SU-DHL-6 (cell line): ENCODE measurements at regions not wholly inside any gene's neighbourhood (a gene's known extent, or its start where the extent isn't known, plus 50 kb on each side); places are given as distances from the start of the nearest gene placed in this dataset.

Experiments used
- H2AFZ ChIP-seq: fragments of 200-600 bp; sonication (generic); 2 replicates; pipeline ENCODE4 v1.6.1; 2014; ENCODE audit warnings: low read depth, mild to moderate bottlenecking, moderate library complexity, mixed read lengths, antibody characterized with exemption, low read length; ENCODE audit not compliant: severe bottlenecking
- H3F3A ChIP-seq: fragments of 200-600 bp; shearing (Covaris generic); 2 replicates; pipeline ENCODE4 v1.6.0; 2016; ENCODE audit warnings: antibody characterized with exemption, mild to moderate bottlenecking; ENCODE audit not compliant: insufficient read depth
- H3K27ac ChIP-seq: fragments of 200-600 bp; sonication (generic); 2 replicates; pipeline ENCODE4 v1.5.1; 2016; ENCODE audit warnings: low read depth, mild to moderate bottlenecking, low read length, moderate library complexity, mixed read lengths
- H3K27me3 ChIP-seq: fragments of 200-600 bp; sonication (generic), shearing (Covaris generic); 2 replicates; pipeline ENCODE4 v1.6.0; 2014; ENCODE audit warnings: mild to moderate bottlenecking, low read length
- H3K36me3 ChIP-seq: fragments of 200-600 bp; sonication (generic); 2 replicates; pipeline ENCODE4 v1.6.1; 2014; ENCODE audit warnings: mild to moderate bottlenecking, low read length, mixed read lengths
- H3K4me2 ChIP-seq: fragments of 300-600, 200-600 bp; shearing (Covaris generic), sonication (generic); 2 replicates; pipeline ENCODE4 v1.6.0; 2014; ENCODE audit warnings: low read length, low read depth, mild to moderate bottlenecking; ENCODE audit not compliant: poor library complexity, severe bottlenecking
- H3K4me3 ChIP-seq: fragments of 200-600 bp; sonication (generic); 2 replicates; pipeline ENCODE4 v1.5.1; 2014; ENCODE audit warnings: antibody characterized with exemption, low read length, mild to moderate bottlenecking, mixed read lengths; ENCODE audit not compliant: insufficient read depth, poor library complexity, severe bottlenecking
- H3K79me2 ChIP-seq: fragments of 200-600 bp; sonication (generic); 2 replicates; pipeline ENCODE4 v1.6.1; 2014; ENCODE audit warnings: mild to moderate bottlenecking, low read length, moderate library complexity; ENCODE audit not compliant: insufficient read depth
- H3K9ac ChIP-seq: fragments of 200-600 bp; sonication (generic); 2 replicates; pipeline ENCODE4 v1.7.0; 2014; ENCODE audit warnings: mild to moderate bottlenecking, low read length
- H3K9me2 ChIP-seq: fragments of 200-600 bp; sonication (generic); replicated peaks from 2 replicates; pipeline ENCODE4 v1.6.1; 2014; ENCODE audit warnings: low read length; ENCODE audit not compliant: insufficient read depth
- H3K9me3 ChIP-seq: fragments of 200-600 bp; sonication (generic); 2 replicates; pipeline ENCODE4 v1.6.1; 2014; ENCODE audit warnings: low read length, mixed read lengths; ENCODE audit not compliant: insufficient read depth
- H4K20me1 ChIP-seq: fragments of 200-600 bp; sonication (generic); 2 replicates; pipeline ENCODE4 v1.6.1; 2014; ENCODE audit warnings: low read depth, mild to moderate bottlenecking, antibody characterized with exemption, low read length, moderate library complexity, mixed read lengths
- EZH2phosphoT487 ChIP-seq: fragments of 200-600 bp; sonication (generic), shearing (Covaris generic); conservative IDR thresholded peaks from 2 replicates; pipeline ENCODE4 v1.6.1; 2018; ENCODE audit warnings: mild to moderate bottlenecking, antibody characterized with exemption, low read length, moderate library complexity, mixed read lengths
- TF ChIP-seq, protein P1 (sequence below): fragments of 200-600 bp; sonication (generic); IDR thresholded peaks from one replicate; pipeline ENCODE4 v1.5.1; 2017; ENCODE audit warnings: antibody characterized with exemption, mild to moderate bottlenecking, low read length, moderate library complexity; ENCODE audit not compliant: insufficient read depth, poor library complexity, severe bottlenecking

DNA sequence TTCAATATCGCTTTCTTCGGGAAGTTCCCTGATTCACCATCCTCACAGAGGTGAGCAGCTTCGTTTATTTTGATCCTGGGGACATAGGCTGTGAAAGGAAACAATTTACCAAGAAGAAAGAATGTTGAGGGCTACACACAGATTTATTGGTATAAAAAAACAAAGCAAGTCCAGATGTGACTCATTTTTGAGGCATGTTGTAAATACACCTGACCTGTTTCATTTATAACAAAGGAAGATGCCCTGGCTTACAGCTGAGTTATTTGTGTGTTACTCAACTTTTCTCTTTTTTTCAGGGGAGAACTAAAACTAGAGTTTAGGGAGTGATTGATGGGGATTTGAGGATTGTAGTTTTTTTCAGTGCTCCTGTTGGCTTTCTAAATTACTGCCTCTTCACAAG, 489.5 kb downstream of the CBLN4 start:
- no peaks in the 10 kb centered on the region for H4K20me1 ChIP-seq
- H3K9me2 ChIP-seq = no peaks in the 10 kb centered on the region
- no peak overlapping the region for H3K4me2 ChIP-seq
- TF ChIP-seq, protein P1, sequence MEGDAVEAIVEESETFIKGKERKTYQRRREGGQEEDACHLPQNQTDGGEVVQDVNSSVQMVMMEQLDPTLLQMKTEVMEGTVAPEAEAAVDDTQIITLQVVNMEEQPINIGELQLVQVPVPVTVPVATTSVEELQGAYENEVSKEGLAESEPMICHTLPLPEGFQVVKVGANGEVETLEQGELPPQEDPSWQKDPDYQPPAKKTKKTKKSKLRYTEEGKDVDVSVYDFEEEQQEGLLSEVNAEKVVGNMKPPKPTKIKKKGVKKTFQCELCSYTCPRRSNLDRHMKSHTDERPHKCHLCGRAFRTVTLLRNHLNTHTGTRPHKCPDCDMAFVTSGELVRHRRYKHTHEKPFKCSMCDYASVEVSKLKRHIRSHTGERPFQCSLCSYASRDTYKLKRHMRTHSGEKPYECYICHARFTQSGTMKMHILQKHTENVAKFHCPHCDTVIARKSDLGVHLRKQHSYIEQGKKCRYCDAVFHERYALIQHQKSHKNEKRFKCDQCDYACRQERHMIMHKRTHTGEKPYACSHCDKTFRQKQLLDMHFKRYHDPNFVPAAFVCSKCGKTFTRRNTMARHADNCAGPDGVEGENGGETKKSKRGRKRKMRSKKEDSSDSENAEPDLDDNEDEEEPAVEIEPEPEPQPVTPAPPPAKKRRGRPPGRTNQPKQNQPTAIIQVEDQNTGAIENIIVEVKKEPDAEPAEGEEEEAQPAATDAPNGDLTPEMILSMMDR = no peak
- TF ChIP-seq EZH2phosphoT487 = no peak
- H3F3A ChIP-seq = no peaks in the 10 kb centered on the region
- no peak overlapping the region for H3K9ac ChIP-seq
- H3K36me3 ChIP-seq = no peaks in the 10 kb centered on the region
- no peak overlapping the region for H2AFZ ChIP-seq
- no peak overlapping the region for H3K27ac ChIP-seq
- no peaks in the 10 kb centered on the region for H3K79me2 ChIP-seq
- no peaks in the 10 kb centered on the region for H3K9me3 ChIP-seq
- no peaks in the 10 kb centered on the region for H3K27me3 ChIP-seq
- H3K4me3 ChIP-seq = no peak overlapping the region

DNA sequence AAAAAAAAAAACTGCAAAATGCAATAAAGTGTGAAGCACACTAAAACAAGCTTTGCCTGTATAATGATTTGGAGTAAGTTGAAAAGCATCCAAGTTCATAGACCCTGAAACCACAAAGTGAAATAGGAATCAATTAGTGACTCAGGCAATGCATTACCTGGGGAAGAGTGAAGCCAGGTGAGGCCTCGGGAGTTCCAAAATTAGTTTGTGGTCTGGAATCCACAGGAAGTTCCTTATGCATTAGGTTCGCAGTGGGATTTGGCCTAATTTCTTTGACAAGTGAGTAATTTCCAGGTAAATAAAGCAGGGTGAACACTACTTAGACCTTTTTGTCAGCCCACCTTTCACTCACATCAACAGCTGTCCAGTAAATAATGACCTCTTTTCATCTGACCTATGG, 490.8 kb downstream of the CBLN4 start:
- H3K9me3 ChIP-seq = no peaks in the 10 kb centered on the region
- no peaks in the 10 kb centered on the region for H3K36me3 ChIP-seq
- no peak overlapping the region for H3K4me2 ChIP-seq
- no peak overlapping the region for H3K27ac ChIP-seq
- H3K27me3 ChIP-seq = no peaks in the 10 kb centered on the region
- no peaks in the 10 kb centered on the region for H3K79me2 ChIP-seq
- H2AFZ ChIP-seq = no peak overlapping the region
- no peaks in the 10 kb centered on the region for H4K20me1 ChIP-seq
- H3K9me2 ChIP-seq = no peaks in the 10 kb centered on the region
- no peak for TF ChIP-seq EZH2phosphoT487
- TF ChIP-seq, protein P1 = no peak
- H3K4me3 ChIP-seq = no peak overlapping the region
- no peak overlapping the region for H3K9ac ChIP-seq
- H3F3A ChIP-seq = no peaks in the 10 kb centered on the region

DNA sequence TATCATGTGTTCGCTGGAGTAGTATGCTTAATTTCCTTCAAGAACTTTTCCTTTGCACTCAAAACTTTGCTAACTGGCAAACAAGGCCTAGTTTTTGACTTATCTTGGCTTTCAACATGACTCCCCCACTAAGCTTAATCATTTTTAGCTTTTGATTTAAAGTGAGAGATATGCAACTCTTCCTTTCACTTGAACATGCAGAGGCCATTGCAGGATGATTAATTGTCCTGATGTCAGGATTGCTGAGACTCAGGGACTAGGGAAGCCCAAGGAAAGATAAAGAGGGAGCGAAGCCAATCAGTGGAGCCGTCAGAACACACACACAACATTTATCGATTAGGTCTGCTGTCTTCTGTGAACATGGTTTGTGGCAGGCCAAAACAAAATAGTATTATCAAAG, 491.4 kb downstream of the CBLN4 start:
- Histone ChIP-seq H3K27me3 (no peaks in the 10 kb centered on the region), H3K4me2 (no peak overlapping the region), H3K9ac (no peak overlapping the region), H3F3A (no peaks in the 10 kb centered on the region), H4K20me1 (no peaks in the 10 kb centered on the region), H3K36me3 (no peaks in the 10 kb centered on the region), H3K9me2 (no peaks in the 10 kb centered on the region), H3K4me3 (no peak overlapping the region), H3K79me2 (no peaks in the 10 kb centered on the region), H2AFZ (no peak overlapping the region), H3K27ac (no peak overlapping the region), H3K9me3 (no peaks in the 10 kb centered on the region)
- no peak for TF ChIP-seq EZH2phosphoT487
- TF ChIP-seq, protein P1 = no peak
